ENCODE measurements at regions not wholly inside any gene's neighbourhood (a gene's known extent, or its start where the extent isn't known, plus 50 kb on each side); places are given as distances from the start of the nearest gene placed in this dataset.

GRCh38 chr15:39471785-39472574 lies 108.9 kb upstream of the THBS1 start:
- no peak for TF ChIP-seq EZH2 (IDR thresholded peaks at IDR 0.05; ENCODE audit: borderline replicate concordance, insufficient read depth, low read length, poor library complexity, severe bottlenecking)
- no peak for TF ChIP-seq CTCF (IDR thresholded peaks at IDR 0.05; ENCODE audit: poor library complexity, severe bottlenecking)
- TF ChIP-seq SMC3 (conservative IDR thresholded peaks at IDR 0.05; ENCODE audit: poor library complexity): no peak
- TF ChIP-seq POLR2AphosphoS5 (IDR thresholded peaks at IDR 0.05): no peak
